IPS-18c (cell line): ENCODE measurements at regions not wholly inside any gene's neighbourhood (a gene's known extent, or its start where the extent isn't known, plus 50 kb on each side); places are given as distances from the start of the nearest gene placed in this dataset.

Experiments used
- H3K4me3 ChIP-seq: 2 replicates; pipeline ENCODE4 v1.7.0; 2013; ENCODE audit warnings: low read depth, mild to moderate bottlenecking, low read length, moderate library complexity; ENCODE audit not compliant: insufficient read depth
- H3K9me3 ChIP-seq: one replicate; pipeline ENCODE4 v1.6.1; 2013; ENCODE audit warnings: mild to moderate bottlenecking, low read length, moderate library complexity; ENCODE audit not compliant: control insufficient read depth, insufficient read depth

- Histone ChIP-seq H3K9me3 (no peaks in the 10 kb centered on the region), H3K4me3 (no peak overlapping the region)
Observed at GRCh38 chr10:8206882-8207281, 152.4 kb downstream of the GATA3 start.

GRCh38 chr10:8211631-8212030 lies 157.1 kb downstream of the GATA3 start:
- Histone ChIP-seq H3K9me3 (no peaks in the 10 kb centered on the region), H3K4me3 (no peak overlapping the region)

GRCh38 chr10:8213735-8214134 lies 159.2 kb downstream of the GATA3 start:
- H3K4me3 ChIP-seq = no peak overlapping the region
- no peaks in the 10 kb centered on the region for H3K9me3 ChIP-seq

- Histone ChIP-seq H3K4me3 (no peak overlapping the region), H3K9me3 (no peaks in the 10 kb centered on the region)
Observed at GRCh38 chr10:8214587-8214986, 160.1 kb downstream of the GATA3 start.

- H3K9me3 ChIP-seq = no peaks in the 10 kb centered on the region
- H3K4me3 ChIP-seq = no peak overlapping the region
Observed at GRCh38 chr10:8216893-8217292, 162.4 kb downstream of the GATA3 start.

- Histone ChIP-seq H3K9me3 (peaks cover 2% of the 10 kb centered on the region), H3K4me3 (no peak overlapping the region)
Observed at GRCh38 chr10:8221451-8221850, 167.0 kb downstream of the GATA3 start.

GRCh38 chr10:8224591-8224990 lies 170.1 kb downstream of the GATA3 start:
- H3K4me3 ChIP-seq = no peak overlapping the region
- H3K9me3 ChIP-seq = peaks cover 2% of the 10 kb centered on the region

- Histone ChIP-seq H3K9me3 (peaks cover 2% of the 10 kb centered on the region), H3K4me3 (no peak overlapping the region)
Observed at GRCh38 chr10:8225187-8225586, 170.7 kb downstream of the GATA3 start.

- Histone ChIP-seq H3K4me3 (no peak overlapping the region), H3K9me3 (peaks cover 2% of the 10 kb centered on the region)
Observed at GRCh38 chr10:8227246-8227645, 172.8 kb downstream of the GATA3 start.

GRCh38 chr10:8229153-8229552 lies 174.7 kb downstream of the GATA3 start:
- Histone ChIP-seq H3K4me3 (no peak overlapping the region), H3K9me3 (peaks cover 2% of the 10 kb centered on the region)

GRCh38 chr10:8230902-8231301 lies 176.4 kb downstream of the GATA3 start:
- no peak overlapping the region for H3K4me3 ChIP-seq

GRCh38 chr10:8233049-8233448 lies 178.6 kb downstream of the GATA3 start:
- Histone ChIP-seq H3K9me3 (no peaks in the 10 kb centered on the region), H3K4me3 (no peak overlapping the region)

More at GRCh38 chr10:8230902-8231301, 176.4 kb downstream of the GATA3 start:
- H3K9me3 ChIP-seq = no peaks in the 10 kb centered on the region

- Histone ChIP-seq H3K9me3 (no peaks in the 10 kb centered on the region), H3K4me3 (no peak overlapping the region)
Observed at GRCh38 chr10:8233832-8234259, 179.4 kb downstream of the GATA3 start.

GRCh38 chr10:8235253-8236027 lies 181.0 kb downstream of the GATA3 start:
- Histone ChIP-seq H3K9me3 (no peaks in the 10 kb centered on the region), H3K4me3 (no peak overlapping the region)

GRCh38 chr10:8238986-8239385 lies 184.5 kb downstream of the GATA3 start:
- Histone ChIP-seq H3K9me3 (no peaks in the 10 kb centered on the region), H3K4me3 (no peak overlapping the region)

GRCh38 chr10:8240861-8241260 lies 186.4 kb downstream of the GATA3 start:
- Histone ChIP-seq H3K9me3 (no peaks in the 10 kb centered on the region), H3K4me3 (no peak overlapping the region)

- H3K9me3 ChIP-seq = no peaks in the 10 kb centered on the region
Observed at GRCh38 chr10:8242295-8242872, 187.9 kb downstream of the GATA3 start.

GRCh38 chr10:8245131-8245813 lies 190.8 kb downstream of the GATA3 start:
- Histone ChIP-seq H3K4me3 (no peak overlapping the region), H3K9me3 (no peaks in the 10 kb centered on the region)

More at GRCh38 chr10:8242295-8242872, 187.9 kb downstream of the GATA3 start:
- H3K4me3 ChIP-seq = no peak overlapping the region
